ENCODE measurements at regions not wholly inside any gene's neighbourhood (a gene's known extent, or its start where the extent isn't known, plus 50 kb on each side); places are given as distances from the start of the nearest gene placed in this dataset.

- DNase-seq = no peak
Observed at GRCh38 chrX:6694221-6694620, 159.3 kb upstream of the VCX3A start.

- no peak for DNase-seq
Observed at GRCh38 chrX:6693051-6693450, 158.1 kb upstream of the VCX3A start.

- DNase-seq = no peak
Observed at GRCh38 chrX:6685489-6685888, 150.6 kb upstream of the VCX3A start.

GRCh38 chrX:6683353-6683752, 148.4 kb upstream of the VCX3A start:
- no peak for DNase-seq

GRCh38 chrX:6681521-6682145, 146.7 kb upstream of the VCX3A start:
- DNase-seq = no peak

- no peak for DNase-seq
Observed at GRCh38 chrX:6679988-6680387, 145.1 kb upstream of the VCX3A start.

- no peak for DNase-seq
Observed at GRCh38 chrX:6679550-6679949, 144.6 kb upstream of the VCX3A start.

- no peak for DNase-seq
Observed at GRCh38 chrX:6678313-6678712, 143.4 kb upstream of the VCX3A start.

- DNase-seq = no peak
Observed at GRCh38 chrX:6674734-6675133, 139.8 kb upstream of the VCX3A start.

- DNase-seq = no peak
Observed at GRCh38 chrX:6667048-6667768, 132.3 kb upstream of the VCX3A start.

- DNase-seq = no peak
Observed at GRCh38 chrX:6666624-6667023, 131.7 kb upstream of the VCX3A start.

- DNase-seq = no peak
Observed at GRCh38 chrX:6661736-6662135, 126.8 kb upstream of the VCX3A start.

GRCh38 chrX:6660567-6661264, 125.8 kb upstream of the VCX3A start:
- DNase-seq = no peak

- DNase-seq = no peak
Observed at GRCh38 chrX:6645216-6645615, 110.3 kb upstream of the VCX3A start.

GRCh38 chrX:6644411-6644810, 109.5 kb upstream of the VCX3A start:
- DNase-seq = no peak

- no peak for DNase-seq
Observed at GRCh38 chrX:6640727-6641126, 105.8 kb upstream of the VCX3A start.

- DNase-seq = no peak
Observed at GRCh38 chrX:6614506-6614905, 79.6 kb upstream of the VCX3A start.

- no peak for DNase-seq
Observed at GRCh38 chrX:6599230-6599860, 64.4 kb upstream of the VCX3A start.

Measured in right lung (tissue), 2 donors.